Spleen (tissue), 7 donors: ENCODE measurements at regions not wholly inside any gene's neighbourhood (a gene's known extent, or its start where the extent isn't known, plus 50 kb on each side); places are given as distances from the start of the nearest gene placed in this dataset.

Experiments
- CTCF ChIP-seq, 11 experiments: fragments of 200-600 bp in 7 of 11; fragments of 450-650 bp in 4 of 11; sonication (generic) in 4 of 11; IDR thresholded peaks in 8 of 11; conservative IDR thresholded peaks in 3 of 11; 1 replicate in 7 of 11; 2 replicates in 4 of 11; pipeline versions ENCODE4 v1.4.0 to v1.8.0; 2016 to 2021; ENCODE audit warnings: antibody characterized with exemption in 11 of 11, inconsistent platforms in 4 of 11, mild to moderate bottlenecking in 1 of 11
- POLR2A ChIP-seq, 3 donors: fragments of 450-650 bp; IDR thresholded peaks; one replicate each; pipeline ENCODE4 v1.5.1; 2017; ENCODE audit warnings: antibody characterized with exemption in 3 of 3, mild to moderate bottlenecking in 1 of 3
- POLR2AphosphoS5 ChIP-seq, 3 donors: sonication (generic); formaldehyde crosslinking; IDR thresholded peaks; one replicate each; pipeline ENCODE4 v1.5.1; 2017; ENCODE audit warnings: antibody characterized with exemption in 3 of 3
- donor health status: DM: no; HTN: no; CAD: no; lungs with moderate emphysema.
- donor health status: DM: no; HTN: no; CAD: no.
- donor health status: DM: no; HTN: no; CAD: no.

- TF ChIP-seq CTCF (IDR thresholded peaks at IDR 0.05 in 8 of 11, conservative IDR thresholded peaks at IDR 0.05 in 3 of 11) (no peak), POLR2A (IDR thresholded peaks at IDR 0.05) (no peak), POLR2AphosphoS5 (IDR thresholded peaks at IDR 0.05) (no peak)
Measured at GRCh38 chr2:120824246-120824645, 88.6 kb downstream of the GLI2 start.
